Loucy (cell line): ENCODE measurements at regions not wholly inside any gene's neighbourhood (a gene's known extent, or its start where the extent isn't known, plus 50 kb on each side); places are given as distances from the start of the nearest gene placed in this dataset.

Experiments used
- H2AFZ ChIP-seq: fragments of 200-600 bp; sonication (generic); 2 replicates; pipeline ENCODE4 v1.6.0; 2016; ENCODE audit warnings: antibody characterized with exemption, mild to moderate bottlenecking, low read length, moderate library complexity
- H3F3A ChIP-seq: fragments of 200-600 bp; 2 replicates; pipeline ENCODE4 v1.6.0; 2016; ENCODE audit warnings: antibody characterized with exemption, low read depth, mild to moderate bottlenecking
- H3K27me3 ChIP-seq: fragments of 200-600 bp; sonication (generic); 2 replicates; pipeline ENCODE4 v1.6.1; 2014; ENCODE audit warnings: low read length, mild to moderate bottlenecking; ENCODE audit not compliant: insufficient read depth, poor library complexity, severe bottlenecking
- H3K36me3 ChIP-seq: fragments of 200-600 bp; sonication (generic); 2 replicates; pipeline ENCODE4 v1.6.1; 2016; ENCODE audit warnings: low read length; ENCODE audit not compliant: insufficient read depth
- H3K4me1 ChIP-seq: fragments of 200-600 bp; sonication (generic); 2 replicates; pipeline ENCODE4 v1.5.1; 2014; ENCODE audit warnings: low read length, mild to moderate bottlenecking; ENCODE audit not compliant: insufficient read depth, poor library complexity, severe bottlenecking
- H3K4me2 ChIP-seq: fragments of 200-600 bp; sonication (generic); 2 replicates; pipeline ENCODE4 v1.6.0; 2014; ENCODE audit warnings: antibody characterized with exemption, low read length, low read depth, mild to moderate bottlenecking; ENCODE audit not compliant: poor library complexity, severe bottlenecking
- H3K4me3 ChIP-seq: fragments of 200-600 bp; sonication (generic); 2 replicates; pipeline ENCODE4 v1.5.1; 2014; ENCODE audit warnings: low read length, mild to moderate bottlenecking, mixed read lengths; ENCODE audit not compliant: poor library complexity, severe bottlenecking
- H3K79me2 ChIP-seq: fragments of 200-600 bp; sonication (generic); 2 replicates; pipeline ENCODE4 v1.6.1; 2014; ENCODE audit warnings: low read length; ENCODE audit not compliant: insufficient read depth
- H3K9ac ChIP-seq: fragments of 200-600 bp; sonication (generic); 2 replicates; pipeline ENCODE4 v1.6.0; 2014; ENCODE audit warnings: mild to moderate bottlenecking, low read depth, low read length, moderate library complexity; ENCODE audit not compliant: poor library complexity, severe bottlenecking
- H3K9me2 ChIP-seq: fragments of 200-600 bp; sonication (generic); replicated peaks from 2 replicates; pipeline ENCODE4 v1.6.1; 2016; ENCODE audit warnings: low read depth, low read length, mixed read lengths
- H3K9me3 ChIP-seq: fragments of 200-600 bp; sonication (generic); 2 replicates; pipeline ENCODE4 v1.6.1; 2014; ENCODE audit warnings: mild to moderate bottlenecking, antibody characterized with exemption, low read length, low read depth; ENCODE audit not compliant: insufficient read depth
- H4K20me1 ChIP-seq: fragments of 200-600 bp; sonication (generic); 2 replicates; pipeline ENCODE4 v1.6.0; 2014; ENCODE audit warnings: antibody characterized with exemption, low read length, mild to moderate bottlenecking; ENCODE audit not compliant: insufficient read depth, poor library complexity, severe bottlenecking
- EZH2phosphoT487 ChIP-seq: fragments of 200-600 bp; IDR thresholded peaks from 2 replicates; pipeline ENCODE4 v1.6.1; 2018; ENCODE audit warnings: antibody characterized with exemption, mild to moderate bottlenecking, moderate library complexity, borderline replicate concordance
- TF ChIP-seq, protein P1 (sequence below): fragments of 200-600 bp; sonication (generic); conservative IDR thresholded peaks from 2 replicates; pipeline ENCODE4 v1.5.1; 2014; ENCODE audit warnings: mild to moderate bottlenecking, antibody characterized with exemption, low read length

DNA sequence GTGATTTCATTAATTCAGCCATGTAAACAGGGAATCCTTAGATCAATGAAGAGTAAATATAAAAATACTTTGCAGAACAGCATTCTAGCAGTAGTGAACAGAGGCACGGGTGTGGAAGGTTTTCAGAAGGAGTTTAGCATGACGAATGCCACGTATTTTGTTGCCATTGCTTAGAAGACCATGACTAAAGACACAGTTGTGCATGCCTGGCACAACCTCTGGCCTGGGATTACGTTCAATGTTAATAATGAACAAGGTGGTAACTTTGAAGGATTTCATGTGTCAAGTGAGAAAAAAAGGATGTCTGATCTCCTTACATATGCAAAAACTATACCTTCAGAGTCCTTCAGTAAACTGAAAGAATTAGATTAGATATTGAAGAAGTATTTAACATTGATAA lies 171.9 kb downstream of the MAGEB5 start:
- Histone ChIP-seq H3K27me3 (no peaks in the 10 kb centered on the region), H3K4me3 (no peak overlapping the region), H3K36me3 (no peaks in the 10 kb centered on the region)

DNA sequence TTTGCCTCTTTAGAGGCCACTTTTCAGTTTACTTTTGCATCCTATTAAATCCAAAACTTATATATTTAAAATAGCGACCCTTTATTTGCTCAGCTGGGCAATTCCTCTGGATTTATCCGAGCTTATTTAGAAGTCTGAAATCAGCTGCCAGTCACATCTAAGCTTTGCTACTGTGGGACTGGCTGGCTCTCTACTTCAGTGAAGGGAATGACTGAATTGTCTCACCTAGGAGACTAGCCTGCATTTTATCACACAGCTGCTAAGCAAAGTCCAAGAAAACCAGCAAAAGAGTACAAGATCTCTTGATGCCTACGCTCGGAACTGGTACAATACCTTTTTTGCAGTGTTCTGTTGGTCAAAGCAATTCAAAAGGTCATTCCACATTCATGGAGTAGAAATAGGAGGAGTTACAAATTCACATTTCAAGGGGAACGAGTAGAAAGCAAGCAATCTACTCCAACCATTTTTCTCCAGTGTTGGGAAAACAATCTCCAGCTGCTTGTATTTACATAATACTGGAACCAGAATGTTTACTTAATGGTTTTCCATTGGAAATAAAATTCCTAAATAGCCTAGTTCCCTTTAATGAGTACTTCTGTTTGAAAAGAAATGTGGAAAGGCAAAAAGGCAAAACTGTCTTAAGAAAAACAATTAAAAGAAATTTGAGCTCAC lies 160.2 kb downstream of the MAGEB5 start:
- H3K4me1 ChIP-seq, result no peaks in the 10 kb centered on the region
- H3K9me3 ChIP-seq, result no peaks in the 10 kb centered on the region
- H3K9ac ChIP-seq, result no peak overlapping the region
- H3K4me3 ChIP-seq, result no peak overlapping the region
- no peaks in the 10 kb centered on the region for H3K27me3 ChIP-seq
- H3K36me3 ChIP-seq, result no peaks in the 10 kb centered on the region
- no peak overlapping the region for H2AFZ ChIP-seq
- TF ChIP-seq, protein P1, sequence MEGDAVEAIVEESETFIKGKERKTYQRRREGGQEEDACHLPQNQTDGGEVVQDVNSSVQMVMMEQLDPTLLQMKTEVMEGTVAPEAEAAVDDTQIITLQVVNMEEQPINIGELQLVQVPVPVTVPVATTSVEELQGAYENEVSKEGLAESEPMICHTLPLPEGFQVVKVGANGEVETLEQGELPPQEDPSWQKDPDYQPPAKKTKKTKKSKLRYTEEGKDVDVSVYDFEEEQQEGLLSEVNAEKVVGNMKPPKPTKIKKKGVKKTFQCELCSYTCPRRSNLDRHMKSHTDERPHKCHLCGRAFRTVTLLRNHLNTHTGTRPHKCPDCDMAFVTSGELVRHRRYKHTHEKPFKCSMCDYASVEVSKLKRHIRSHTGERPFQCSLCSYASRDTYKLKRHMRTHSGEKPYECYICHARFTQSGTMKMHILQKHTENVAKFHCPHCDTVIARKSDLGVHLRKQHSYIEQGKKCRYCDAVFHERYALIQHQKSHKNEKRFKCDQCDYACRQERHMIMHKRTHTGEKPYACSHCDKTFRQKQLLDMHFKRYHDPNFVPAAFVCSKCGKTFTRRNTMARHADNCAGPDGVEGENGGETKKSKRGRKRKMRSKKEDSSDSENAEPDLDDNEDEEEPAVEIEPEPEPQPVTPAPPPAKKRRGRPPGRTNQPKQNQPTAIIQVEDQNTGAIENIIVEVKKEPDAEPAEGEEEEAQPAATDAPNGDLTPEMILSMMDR, result no peak
- no peak for TF ChIP-seq EZH2phosphoT487
- H4K20me1 ChIP-seq, result no peaks in the 10 kb centered on the region
- H3K79me2 ChIP-seq, result no peaks in the 10 kb centered on the region
- no peaks in the 10 kb centered on the region for H3F3A ChIP-seq
- H3K9me2 ChIP-seq, result no peaks in the 10 kb centered on the region
- H3K4me2 ChIP-seq, result no peak overlapping the region

More for the DNA sequence above, 171.9 kb downstream of the MAGEB5 start:
- H2AFZ ChIP-seq, result no peak overlapping the region
- no peaks in the 10 kb centered on the region for H3K9me3 ChIP-seq
- TF ChIP-seq, protein P1, result no peak
- TF ChIP-seq EZH2phosphoT487, result no peak
- no peaks in the 10 kb centered on the region for H3K79me2 ChIP-seq
- no peaks in the 10 kb centered on the region for H3K4me1 ChIP-seq
- H3K9me2 ChIP-seq, result no peaks in the 10 kb centered on the region
- no peaks in the 10 kb centered on the region for H3F3A ChIP-seq
- no peaks in the 10 kb centered on the region for H4K20me1 ChIP-seq
- no peak overlapping the region for H3K9ac ChIP-seq
- H3K4me2 ChIP-seq, result no peak overlapping the region

DNA sequence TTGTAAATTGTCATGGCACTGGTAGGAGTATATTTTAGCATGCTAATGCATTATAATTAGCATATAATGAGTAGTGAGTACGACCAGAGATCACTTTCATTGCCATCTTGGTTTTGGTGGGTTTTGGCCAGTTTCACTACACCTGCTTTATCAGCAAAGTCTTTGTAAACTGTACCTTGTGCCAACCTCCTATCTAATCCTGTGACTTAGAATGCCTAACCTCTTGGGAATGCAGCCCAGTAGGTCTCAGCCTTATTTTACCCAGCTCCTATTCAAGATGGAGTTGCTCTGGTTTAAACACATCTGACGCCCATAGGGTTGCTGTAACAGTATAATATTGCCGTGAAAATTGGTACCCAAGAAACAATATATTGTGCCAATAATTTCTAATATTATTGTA lies 159.4 kb downstream of the MAGEB5 start:
- no peaks in the 10 kb centered on the region for H3F3A ChIP-seq
- no peaks in the 10 kb centered on the region for H3K27me3 ChIP-seq
- no peak overlapping the region for H3K4me3 ChIP-seq
- H3K4me1 ChIP-seq, result no peaks in the 10 kb centered on the region
- H3K9me3 ChIP-seq, result no peaks in the 10 kb centered on the region
- no peak overlapping the region for H2AFZ ChIP-seq
- no peak for TF ChIP-seq EZH2phosphoT487
- TF ChIP-seq, protein P1, result no peak
- H3K9me2 ChIP-seq, result no peaks in the 10 kb centered on the region
- no peak overlapping the region for H3K4me2 ChIP-seq
- no peaks in the 10 kb centered on the region for H3K36me3 ChIP-seq
- H3K9ac ChIP-seq, result no peak overlapping the region
- H3K79me2 ChIP-seq, result no peaks in the 10 kb centered on the region
- H4K20me1 ChIP-seq, result no peaks in the 10 kb centered on the region
